ENCODE measurements at regions not wholly inside any gene's neighbourhood (a gene's known extent, or its start where the extent isn't known, plus 50 kb on each side); places are given as distances from the start of the nearest gene placed in this dataset.

DNA sequence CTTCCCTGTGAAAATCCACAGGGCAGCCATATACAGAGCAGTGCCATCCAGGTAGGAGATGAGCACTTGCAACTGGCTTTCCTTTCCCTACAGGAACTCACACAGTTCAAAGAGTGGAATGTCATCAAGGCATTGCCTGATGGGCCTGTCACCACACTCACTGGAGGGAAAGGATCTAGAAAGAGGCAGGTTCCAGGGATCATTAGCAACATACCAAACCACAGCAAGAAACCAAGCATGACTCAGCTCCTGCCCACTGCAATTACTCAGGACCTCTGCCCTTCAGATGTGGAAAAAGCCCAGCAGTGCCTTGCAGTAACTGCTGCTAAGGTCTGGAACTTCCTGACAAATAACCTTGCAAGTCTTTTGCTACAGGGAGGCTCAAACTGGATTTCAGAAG, 101.2 kb downstream of the ZNF674 start:
- no peak overlapping the region for H2BK120ac ChIP-seq (ENCODE audit: low read depth, low read length)
- no peaks in the 10 kb centered on the region; the same call in 1 of the 2 replicates for H3K27me3 ChIP-seq (ENCODE audit: control insufficient read depth, insufficient read depth, low read length)
- dilution Hi-C loops (cut with HindIII; ENCODE audit: low sequenced_read_pairs, unreplicated experiment), result no loop called here
- H3K4me2 ChIP-seq (ENCODE audit: low read depth, low read length), result no peak overlapping the region
- no peaks in the 10 kb centered on the region; the same call in 1 of the 2 replicates for H3K36me3 ChIP-seq (ENCODE audit: control insufficient read depth, insufficient read depth, low read length)
- ChIA-PET CTCF (no interaction called here), POLR2A (ENCODE audit: unreplicated experiment) (no interaction called here)
- no peak overlapping the region for H3K56ac ChIP-seq (ENCODE audit: extremely low read depth, insufficient read depth, low read length)
- no peak overlapping the region for H3K27ac ChIP-seq (ENCODE audit: insufficient read depth, low read length)
- peaks cover 8% of the 10 kb centered on the region for H3K4me1 ChIP-seq (ENCODE audit: control insufficient read depth, insufficient read depth, low read length)
- peak overlapping the region; percentile 6; the same call in 1 of the 2 replicates for H2BK20ac ChIP-seq (ENCODE audit: low read depth, low read length)
- DNase-seq, result peak; percentile 89
- no peaks in the 10 kb centered on the region; the same call in 1 of the 2 replicates for H3K9me3 ChIP-seq (ENCODE audit: control insufficient read depth, insufficient read depth, low read length)
- intact Hi-C loops (cut with micrococcal nuclease), result no loop called here
- no peak overlapping the region for H3K9ac ChIP-seq (ENCODE audit: low read depth, low read length)
- H3K9me1 ChIP-seq (ENCODE audit: insufficient read depth, low read length), result 0 out of 2 replicates have a peak, but pooled peaks cover 2% of the 10 kb centered on the region
- H2AFZ ChIP-seq (replicated peaks; ENCODE audit: low read length, poor library complexity), result no peak overlapping the region
- no peak overlapping the region; the same call in 1 of the 2 replicates for H4K5ac ChIP-seq (ENCODE audit: low read depth, low read length)
- H4K91ac ChIP-seq (ENCODE audit: insufficient read depth, low read depth, low read length), result 0 out of 2 replicates have a peak overlapping the region, but pooled peaks have one; percentile 14
- H2BK5ac ChIP-seq (ENCODE audit: low read depth, low read length, poor library complexity, severe bottlenecking), result peak overlapping the region; percentile 44
- no peak overlapping the region for H2AK5ac ChIP-seq (ENCODE audit: low read depth, low read length)
- in situ Hi-C loops (cut with MboI; ENCODE audit: low sequenced_read_pairs), result no loop called here
- H2AK9ac ChIP-seq (replicated peaks; ENCODE audit: low read depth, low read length, poor library complexity), result no peak overlapping the region
- H3K14ac ChIP-seq (replicated peaks; ENCODE audit: low read depth, low read length), result no peak overlapping the region
- peaks cover 11 to 22% of the 10 kb centered on the region in 2 experiments; a peak in 3 of 4 replicates for H3K79me1 ChIP-seq (ENCODE audit: low read depth in 1 of 2, low read length in 2 of 2)
- H4K8ac ChIP-seq (ENCODE audit: low read depth in 2 of 2, low read length in 2 of 2), result 0 out of 4 replicates have a peak overlapping the region, but pooled peaks of 1 of the 2 experiments have one; percentile 26
- peak; percentile 62 for ATAC-seq (ENCODE audit: low read depth)
- 0 out of 2 replicates have a peak overlapping the region, but pooled peaks have one; percentile 1 for H3K4ac ChIP-seq (ENCODE audit: low read depth, low read length)
- no peak for TF ChIP-seq MAZ (IDR thresholded peaks at IDR 0.05; ENCODE audit: borderline replicate concordance, low read depth, low read length)
- TF ChIP-seq RCOR1 (IDR thresholded peaks at IDR 0.05; ENCODE audit: insufficient replicate concordance, low read length), result peak; percentile 25
- peak; percentile 76; the same call in 1 of the 2 replicates for TF ChIP-seq NFE2L2 (IDR thresholded peaks at IDR 0.05; ENCODE audit: low read depth, low read length)
- TF ChIP-seq FOS (IDR thresholded peaks at IDR 0.05; ENCODE audit: low read depth, low read length), result peak; percentile 25; the same call in 1 of the 2 replicates
- peak; percentile 58 for TF ChIP-seq CEBPB (IDR thresholded peaks at IDR 0.05; ENCODE audit: low read depth, low read length)
- no peaks in the 10 kb centered on the region for H4K20me1 ChIP-seq (ENCODE audit: insufficient read depth, low read length)
- no peak overlapping the region for H3K23ac ChIP-seq (ENCODE audit: low read depth, low read length)
- peak overlapping the region; percentile 46; the same call in 1 of the 2 replicates for H3K18ac ChIP-seq (ENCODE audit: low read depth, low read length)
- H3K4me3 ChIP-seq (ENCODE audit: insufficient read depth, low read depth, low read length), result no peak overlapping the region
- no TSS peak for BruUV-seq (replicated peaks)
- no peak overlapping the region for H2BK15ac ChIP-seq (ENCODE audit: low read depth, low read length)

Data from IMR-90 (cell line).